Upper lobe of left lung (tissue), 4 donors: ENCODE measurements at regions not wholly inside any gene's neighbourhood (a gene's known extent, or its start where the extent isn't known, plus 50 kb on each side); places are given as distances from the start of the nearest gene placed in this dataset.

Experiments
- CTCF ChIP-seq, 6 experiments: fragments of 450-650 bp in 4 of 6; fragments of 200-600 bp in 2 of 6; sonication (generic) in 2 of 6; IDR thresholded peaks; one replicate each; pipeline ENCODE4 v1.5.1; 2016 to 2019; ENCODE audit warnings: antibody characterized with exemption in 6 of 6
- EP300 ChIP-seq, 4 donors: sonication (generic); formaldehyde crosslinking; IDR thresholded peaks; one replicate each; pipeline ENCODE4 v1.5.1; 2017; ENCODE audit warnings: antibody characterized with exemption in 4 of 4, control low read depth in 2 of 4
- POLR2A ChIP-seq, 4 donors: fragments of 450-650 bp; IDR thresholded peaks; one replicate each; pipeline ENCODE4 v1.5.1; 2016 to 2017; ENCODE audit warnings: antibody characterized with exemption in 4 of 4, mild to moderate bottlenecking in 2 of 4
- POLR2AphosphoS5 ChIP-seq, 2 donors: sonication (generic); formaldehyde crosslinking; IDR thresholded peaks; one replicate each; pipeline ENCODE4 v1.5.1; 2017; ENCODE audit warnings: antibody characterized with exemption in 2 of 2

GRCh38 chr7:12847001-12847400 lies 159.6 kb downstream of the ARL4A start:
- TF ChIP-seq CTCF (IDR thresholded peaks at IDR 0.05) (no peak), POLR2A (IDR thresholded peaks at IDR 0.05) (no peak), POLR2AphosphoS5 (IDR thresholded peaks at IDR 0.05) (no peak), EP300 (IDR thresholded peaks at IDR 0.05) (no peak)
